ENCODE measurements at regions not wholly inside any gene's neighbourhood (a gene's known extent, or its start where the extent isn't known, plus 50 kb on each side); places are given as distances from the start of the nearest gene placed in this dataset.

DNA sequence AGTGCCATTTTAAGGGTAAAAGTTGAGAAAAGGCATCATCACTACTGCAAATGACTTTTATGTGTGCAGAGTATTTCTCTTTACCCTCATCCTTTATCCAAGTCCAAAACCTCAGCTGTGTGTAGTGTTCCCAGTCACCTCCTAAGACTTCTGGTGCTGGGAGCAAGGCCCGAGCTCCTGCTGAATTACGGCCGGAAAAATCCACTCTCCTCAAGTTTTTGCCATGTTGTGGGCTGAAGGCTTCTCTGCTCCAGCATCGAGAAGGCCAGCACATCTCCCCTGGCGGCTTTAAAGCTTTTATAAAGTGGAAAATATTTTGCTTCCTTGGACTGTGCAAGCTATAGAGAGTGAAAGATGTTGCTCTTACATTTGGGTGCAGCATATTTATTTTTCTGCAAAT, 153.2 kb upstream of the THBS2 start:
- TF ChIP-seq, protein P1, sequence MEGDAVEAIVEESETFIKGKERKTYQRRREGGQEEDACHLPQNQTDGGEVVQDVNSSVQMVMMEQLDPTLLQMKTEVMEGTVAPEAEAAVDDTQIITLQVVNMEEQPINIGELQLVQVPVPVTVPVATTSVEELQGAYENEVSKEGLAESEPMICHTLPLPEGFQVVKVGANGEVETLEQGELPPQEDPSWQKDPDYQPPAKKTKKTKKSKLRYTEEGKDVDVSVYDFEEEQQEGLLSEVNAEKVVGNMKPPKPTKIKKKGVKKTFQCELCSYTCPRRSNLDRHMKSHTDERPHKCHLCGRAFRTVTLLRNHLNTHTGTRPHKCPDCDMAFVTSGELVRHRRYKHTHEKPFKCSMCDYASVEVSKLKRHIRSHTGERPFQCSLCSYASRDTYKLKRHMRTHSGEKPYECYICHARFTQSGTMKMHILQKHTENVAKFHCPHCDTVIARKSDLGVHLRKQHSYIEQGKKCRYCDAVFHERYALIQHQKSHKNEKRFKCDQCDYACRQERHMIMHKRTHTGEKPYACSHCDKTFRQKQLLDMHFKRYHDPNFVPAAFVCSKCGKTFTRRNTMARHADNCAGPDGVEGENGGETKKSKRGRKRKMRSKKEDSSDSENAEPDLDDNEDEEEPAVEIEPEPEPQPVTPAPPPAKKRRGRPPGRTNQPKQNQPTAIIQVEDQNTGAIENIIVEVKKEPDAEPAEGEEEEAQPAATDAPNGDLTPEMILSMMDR (conservative IDR thresholded peaks at IDR 0.05; ENCODE audit: low read depth, low read length) = no peak
- TF ChIP-seq EZH2 (IDR thresholded peaks at IDR 0.05; ENCODE audit: borderline replicate concordance, low read depth, low read length, poor library complexity, severe bottlenecking) = no peak

All from A673 (cell line).